HepG2 (cell line): ENCODE measurements at regions not wholly inside any gene's neighbourhood (a gene's known extent, or its start where the extent isn't known, plus 50 kb on each side); places are given as distances from the start of the nearest gene placed in this dataset.

ENCODE experiments used
- ATF7 ChIP-seq, 2 experiments: fragments of 450-650 bp in 1 of 2; sonication (generic) in 1 of 2; formaldehyde crosslinking in 1 of 2; IDR thresholded peaks; 2 replicates each; pipeline versions ENCODE4 v1.4.0 to v1.6.1; 2016 to 2020; ENCODE audit warnings: antibody characterized with exemption in 1 of 2, mild to moderate bottlenecking in 1 of 2, missing genetic modification reagents in 1 of 2
- CBX5 ChIP-seq: sonication (generic); formaldehyde crosslinking; IDR thresholded peaks from 2 replicates; pipeline ENCODE4 v1.4.0; 2020; ENCODE audit warnings: missing genetic modification reagents, borderline replicate concordance
- CTCF ChIP-seq: sonication (generic); formaldehyde crosslinking; IDR thresholded peaks from 2 replicates; pipeline ENCODE4 v1.5.0; 2020; ENCODE audit warnings: mild to moderate bottlenecking, missing genetic modification reagents, moderate library complexity
- EED ChIP-seq: sonication (generic); formaldehyde crosslinking; IDR thresholded peaks from 2 replicates; pipeline ENCODE4 v1.5.0; 2020; ENCODE audit warnings: mild to moderate bottlenecking, missing genetic modification reagents
- FOXP4 ChIP-seq: sonication (generic); formaldehyde crosslinking; IDR thresholded peaks from 2 replicates; pipeline ENCODE4 v1.4.0; 2020; ENCODE audit warnings: missing genetic modification reagents
- HCFC1 ChIP-seq: fragments of 150-350 bp; IDR thresholded peaks from 2 replicates; pipeline ENCODE4 v1.6.1; 2014; ENCODE audit warnings: low read depth, low read length
- HDAC6 ChIP-seq: fragments of 200-600 bp; sonication (generic); IDR thresholded peaks from 2 replicates; pipeline ENCODE4 v1.7.0; 2017; ENCODE audit warnings: mild to moderate bottlenecking, antibody characterized with exemption, low read length, low read depth
- HNRNPLL ChIP-seq: fragments of 200-400 bp; formaldehyde crosslinking; IDR thresholded peaks from 2 replicates; pipeline ENCODE4 v1.6.1; 2017; ENCODE audit warnings: mild to moderate bottlenecking, low read depth, low read length; ENCODE audit not compliant: poor library complexity, severe bottlenecking
- IRF2 ChIP-seq: IDR thresholded peaks from 2 replicates; pipeline ENCODE4 v1.6.1; 2018; ENCODE audit warnings: missing genetic modification reagents, missing compliant biosample characterization
- NR3C1 ChIP-seq: sonication (generic); formaldehyde crosslinking; IDR thresholded peaks from 2 replicates; pipeline ENCODE4 v1.4.0; 2020; ENCODE audit warnings: missing genetic modification reagents
- ZBTB49 ChIP-seq: sonication (generic); formaldehyde crosslinking; IDR thresholded peaks from 2 replicates; pipeline ENCODE4 v1.4.0; 2020; ENCODE audit warnings: missing genetic modification reagents, borderline replicate concordance
- ZNF326 ChIP-seq: sonication (generic); formaldehyde crosslinking; IDR thresholded peaks from 2 replicates; pipeline ENCODE4 v1.4.0; 2020; ENCODE audit warnings: missing genetic modification reagents, borderline replicate concordance
- ZNF552 ChIP-seq: sonication (generic); formaldehyde crosslinking; IDR thresholded peaks from 2 replicates; pipeline ENCODE4 v1.9.0; 2022; ENCODE audit warnings: missing genetic modification reagents, mild to moderate bottlenecking, borderline replicate concordance

- no peak for TF ChIP-seq HDAC6
- TF ChIP-seq CTCF (CRISPR knock-in tag), result no peak
- TF ChIP-seq EED, result no peak
- no peak for TF ChIP-seq HNRNPLL
- TF ChIP-seq HCFC1, result no peak
- no peak for TF ChIP-seq IRF2 (CRISPR knock-in tag)
- no peak for TF ChIP-seq ATF7 (IDR thresholded peaks at IDR 0.05)
- TF ChIP-seq ATF7 (CRISPR knock-in tag; IDR thresholded peaks at IDR 0.05), result no peak
- TF ChIP-seq NR3C1 (CRISPR knock-in tag), result no peak
- TF ChIP-seq ZBTB49 (CRISPR knock-in tag), result no peak
- no peak for TF ChIP-seq CBX5 (CRISPR knock-in tag)
- no peak for TF ChIP-seq FOXP4 (CRISPR knock-in tag)
- TF ChIP-seq ZNF552 (CRISPR knock-in tag), result no peak
- no peak for TF ChIP-seq ZNF326
These were observed 1254.4 kb downstream of the PCDH7 start for GRCh38 chr4:31974490-31975002.
